8988T (cell line): ENCODE measurements at regions not wholly inside any gene's neighbourhood (a gene's known extent, or its start where the extent isn't known, plus 50 kb on each side); places are given as distances from the start of the nearest gene placed in this dataset.
"Not testable (repeated sequence)": the region's sequence is repeated elsewhere in the genome, so short reads cannot be mapped to it uniquely, and the experiment has no call there.

Experiments
- DNase-seq: peaks from one replicate; pipeline ENCODE4 v3.0.0; 2011

GRCh38 chr18:45321520-45321919 is 293.8 kb upstream of the SLC14A2 start:
- no peak for DNase-seq

GRCh38 chr18:45322343-45322742 is 292.9 kb upstream of the SLC14A2 start:
- no peak for DNase-seq

- DNase-seq: no peak
Measured at GRCh38 chr18:45324101-45324494, 291.2 kb upstream of the SLC14A2 start.

GRCh38 chr18:45324495-45325113 is 290.7 kb upstream of the SLC14A2 start:
- no peak for DNase-seq

DNA sequence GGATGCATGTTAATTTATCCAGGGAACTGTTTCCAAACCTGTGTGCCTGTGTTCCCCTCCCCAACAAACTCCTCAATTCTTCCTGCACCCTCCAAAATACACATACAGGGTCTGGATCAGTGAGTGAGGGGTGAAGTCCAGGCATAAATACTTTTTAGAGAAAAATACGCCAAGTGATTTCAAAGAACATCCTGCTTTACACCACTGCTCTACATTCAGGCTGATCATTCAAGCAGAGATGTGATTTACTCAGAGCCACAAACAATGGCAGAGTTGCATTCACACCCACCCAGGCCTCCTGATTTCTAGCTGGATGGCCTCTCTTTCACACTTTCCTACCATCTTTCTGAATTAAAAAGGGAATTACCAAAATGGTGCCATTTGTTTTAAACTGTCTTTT is 289.5 kb upstream of the SLC14A2 start:
- DNase-seq: no peak

DNA sequence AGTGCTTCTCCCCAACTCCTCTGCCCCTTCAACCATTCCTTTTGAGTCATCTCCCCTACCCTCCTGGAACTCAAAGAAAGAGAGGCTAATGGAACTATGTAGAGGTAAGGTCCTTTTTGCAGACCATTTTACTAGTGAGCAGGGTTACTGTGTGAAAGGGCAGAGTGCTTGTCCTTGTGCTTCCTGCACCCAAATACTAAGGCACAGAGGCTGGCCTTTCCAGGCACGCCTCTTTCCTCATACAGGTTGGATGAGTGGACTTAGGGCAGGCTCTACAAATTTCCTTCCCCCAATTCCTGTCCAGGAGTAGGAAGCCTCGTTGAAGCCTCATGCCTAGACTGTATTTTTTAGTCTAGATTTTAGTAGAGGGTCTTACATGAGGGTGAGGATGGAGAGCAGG is 288.8 kb upstream of the SLC14A2 start:
- no peak for DNase-seq

GRCh38 chr18:45328296-45328695 is 287.0 kb upstream of the SLC14A2 start:
- DNase-seq: no peak

DNA sequence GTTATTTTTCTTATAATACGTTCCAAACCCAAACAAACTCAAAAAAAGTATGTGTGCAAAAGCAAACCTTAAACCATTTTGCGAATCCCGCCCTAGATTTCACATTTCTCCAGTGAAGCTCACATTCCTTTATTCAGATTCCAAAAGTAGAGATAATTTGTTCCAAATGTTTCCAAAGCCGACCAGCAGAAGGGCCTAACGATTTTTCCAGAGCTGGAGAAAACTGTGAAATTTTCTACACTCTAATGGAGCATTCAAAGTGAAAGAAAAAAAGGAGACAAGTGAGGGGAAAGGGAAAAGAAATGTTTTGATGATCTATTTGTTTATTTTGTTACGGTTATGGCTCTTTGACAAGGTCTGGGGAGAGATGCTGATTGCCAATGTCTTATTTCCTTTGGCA is 286.5 kb upstream of the SLC14A2 start:
- DNase-seq: no peak

DNA sequence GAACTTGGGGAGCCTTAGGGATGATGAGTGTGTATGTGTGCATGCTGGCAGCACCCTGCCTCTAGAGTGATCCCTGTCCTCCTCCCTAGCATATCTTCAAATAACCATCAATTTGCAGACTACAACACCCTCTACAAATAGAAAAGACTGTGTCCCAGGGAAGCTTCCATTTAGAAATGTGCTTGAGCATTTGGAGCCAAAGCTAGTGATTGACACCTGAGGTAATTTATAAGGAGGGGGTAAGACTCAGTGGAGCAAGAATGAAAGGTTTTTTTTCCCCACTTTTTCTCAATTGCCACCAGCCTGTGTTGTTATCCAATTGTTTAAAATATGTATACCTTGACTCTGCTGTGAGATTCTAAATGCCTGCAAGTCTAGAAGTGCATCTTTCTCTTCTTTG is 286.0 kb upstream of the SLC14A2 start:
- no peak for DNase-seq

DNA sequence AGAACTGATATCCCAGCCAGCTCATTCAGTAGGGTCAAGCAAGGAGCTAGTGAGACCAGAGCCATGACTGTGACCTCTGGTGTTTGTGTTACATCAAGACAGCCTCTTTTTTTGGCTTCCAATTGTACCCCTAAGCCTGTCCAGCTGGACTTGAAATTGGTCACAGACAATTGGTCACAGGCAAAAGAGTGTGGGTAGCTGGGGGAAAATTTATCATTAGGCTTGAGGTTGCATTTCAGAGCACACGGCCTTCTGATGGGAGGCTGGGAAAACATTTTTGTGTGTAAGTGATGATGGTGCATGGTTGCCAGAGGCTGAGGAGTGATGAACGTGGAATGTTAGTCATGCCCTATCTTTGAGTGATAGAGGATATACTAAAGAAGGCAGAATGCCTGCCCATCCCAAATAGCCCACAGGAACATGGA is 285.1 kb upstream of the SLC14A2 start:
- DNase-seq: no peak

GRCh38 chr18:45332871-45333270 is 282.4 kb upstream of the SLC14A2 start:
- DNase-seq: no peak

GRCh38 chr18:45334191-45334590 is 281.1 kb upstream of the SLC14A2 start:
- DNase-seq: no peak

- DNase-seq: no peak
Measured at GRCh38 chr18:45335282-45336043, 279.8 kb upstream of the SLC14A2 start.

DNA sequence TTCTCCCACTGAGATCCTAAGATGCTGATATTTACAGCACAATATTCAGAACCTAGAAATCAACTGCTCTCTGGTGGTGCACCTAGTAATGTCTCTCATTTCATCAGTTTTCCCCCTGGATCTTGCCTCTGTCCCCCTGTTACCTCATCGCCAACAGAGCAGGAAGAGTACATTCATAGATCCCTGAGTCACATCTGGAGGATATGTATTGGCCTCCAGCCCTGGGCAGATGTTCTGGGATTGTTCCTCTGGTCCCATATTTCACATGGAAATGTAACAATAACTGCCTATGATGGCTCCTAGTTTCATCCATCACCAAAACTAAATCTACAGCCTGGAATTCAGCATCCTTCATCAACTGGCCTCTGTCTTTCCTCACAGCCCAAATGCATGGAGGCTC is 278.8 kb upstream of the SLC14A2 start:
- no peak for DNase-seq

DNA sequence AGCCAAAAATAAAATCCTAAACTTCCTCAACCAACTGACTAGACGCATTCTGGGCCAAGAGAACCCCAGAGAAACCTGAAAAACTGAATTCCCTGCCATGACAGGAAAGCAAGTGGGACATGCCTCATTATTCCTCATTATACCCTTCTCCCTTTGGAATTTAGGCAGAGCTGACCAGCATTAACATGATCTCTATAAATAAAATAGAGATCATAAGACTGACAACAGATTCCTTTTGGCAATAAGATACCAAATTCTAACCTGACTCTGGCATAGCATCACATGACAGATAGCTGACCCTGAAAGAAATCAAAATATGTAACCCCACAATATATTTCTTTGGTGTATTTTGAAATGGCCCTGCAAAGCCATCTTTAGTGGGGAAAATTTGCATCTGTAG is 277.8 kb upstream of the SLC14A2 start:
- DNase-seq: no peak

- no peak for DNase-seq
Measured at GRCh38 chr18:45339810-45340550, 275.3 kb upstream of the SLC14A2 start.

DNA sequence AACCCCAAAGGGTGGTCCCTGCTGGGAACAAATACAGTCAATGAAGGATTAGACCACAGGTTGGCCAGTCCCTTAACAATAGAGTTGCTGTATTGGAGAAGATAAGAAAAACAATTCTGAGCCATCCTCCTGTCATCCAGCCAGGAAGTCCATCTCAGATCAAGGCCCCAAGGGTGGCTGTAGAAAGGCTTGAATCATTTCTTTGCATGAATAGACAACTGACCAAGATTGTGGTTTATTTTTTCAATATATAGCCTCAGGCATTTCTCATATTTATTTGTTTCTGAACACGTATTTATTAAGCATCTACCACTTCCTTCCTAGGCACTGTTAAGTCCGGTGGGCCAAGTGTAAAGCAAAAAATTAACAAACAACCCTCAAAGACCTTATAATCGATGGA is 274.4 kb upstream of the SLC14A2 start:
- DNase-seq: no peak

DNA sequence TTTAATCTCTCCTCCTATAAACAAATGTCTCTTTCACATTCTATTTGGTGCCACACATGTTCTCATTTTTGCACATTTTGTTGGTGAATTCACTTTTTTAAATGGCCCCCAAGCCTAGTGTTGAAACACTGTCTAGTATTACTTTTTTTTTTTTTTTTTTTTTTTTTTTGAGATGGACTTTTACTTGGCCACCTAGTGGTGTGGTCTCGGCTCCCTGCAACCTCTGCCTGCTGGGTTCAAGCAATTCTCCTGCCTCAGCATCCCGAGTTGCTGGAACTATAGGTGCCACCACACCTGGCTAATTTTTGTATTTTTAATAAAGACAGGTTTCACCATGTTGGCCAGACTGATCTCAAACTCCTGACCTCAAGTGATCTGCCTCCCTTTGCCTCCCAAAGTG is 273.8 kb upstream of the SLC14A2 start:
- no peak for DNase-seq

DNA sequence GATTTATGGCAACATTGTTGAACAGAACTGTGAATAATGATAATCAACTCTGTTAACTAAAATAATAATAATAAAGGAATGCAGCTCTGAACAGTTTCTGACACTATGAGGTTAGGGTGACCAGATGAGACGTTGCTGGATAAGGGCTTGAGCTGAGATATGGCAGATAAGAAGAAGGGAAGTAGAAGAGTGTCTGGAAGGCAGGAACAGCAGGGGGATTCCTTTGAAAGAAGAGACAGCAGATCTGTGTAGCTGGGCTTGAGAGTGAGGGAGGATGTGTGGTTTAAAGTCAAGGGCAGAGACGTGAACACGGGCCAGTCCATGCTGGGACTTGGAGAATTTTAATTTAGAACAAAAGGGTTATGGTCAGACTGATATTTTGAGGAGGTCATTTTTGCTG is 273.1 kb upstream of the SLC14A2 start:
- DNase-seq: no peak

GRCh38 chr18:45342653-45343052 is 272.6 kb upstream of the SLC14A2 start:
- DNase-seq: no peak

DNA sequence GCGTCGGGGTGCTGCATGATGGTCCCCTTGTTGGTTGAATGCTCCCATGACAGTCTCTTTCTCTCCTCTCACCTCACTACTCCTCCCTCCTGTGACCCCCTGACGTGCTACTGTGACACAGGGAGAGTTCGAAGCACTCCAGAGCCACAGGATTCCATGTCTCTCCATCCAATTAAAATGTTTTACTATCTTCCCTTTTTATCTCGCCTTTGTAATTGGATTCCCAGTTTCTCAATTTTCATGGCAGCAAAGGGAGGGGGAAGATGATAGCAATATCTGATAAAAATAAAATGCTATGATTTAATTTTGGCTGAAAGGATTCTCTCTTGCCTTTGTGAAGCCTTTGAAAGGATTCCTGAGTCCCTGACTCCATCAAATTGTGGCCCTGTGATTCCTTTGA is 271.9 kb upstream of the SLC14A2 start:
- DNase-seq: no peak

DNA sequence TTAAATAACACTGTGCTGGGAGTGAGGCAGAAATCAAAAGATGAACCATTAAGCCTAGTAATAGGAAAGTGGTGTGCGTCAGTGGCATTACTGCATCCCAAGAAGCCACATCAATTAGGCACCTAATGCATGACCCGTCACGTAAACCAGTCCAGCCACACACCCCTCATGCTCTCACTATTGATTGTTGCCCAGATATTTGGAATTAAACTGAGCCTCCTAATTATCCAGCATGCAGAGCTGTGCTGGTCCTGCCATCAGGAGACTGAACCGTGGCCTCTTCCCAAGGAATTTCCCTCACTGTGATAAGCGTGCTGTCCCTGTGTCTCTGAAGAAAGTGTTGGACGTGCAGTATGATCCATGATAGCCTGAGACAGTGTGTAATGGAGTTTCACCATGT is 270.6 kb upstream of the SLC14A2 start:
- not testable (repeated sequence) for DNase-seq

GRCh38 chr18:45349019-45349418 is 266.3 kb upstream of the SLC14A2 start:
- DNase-seq: no peak

DNA sequence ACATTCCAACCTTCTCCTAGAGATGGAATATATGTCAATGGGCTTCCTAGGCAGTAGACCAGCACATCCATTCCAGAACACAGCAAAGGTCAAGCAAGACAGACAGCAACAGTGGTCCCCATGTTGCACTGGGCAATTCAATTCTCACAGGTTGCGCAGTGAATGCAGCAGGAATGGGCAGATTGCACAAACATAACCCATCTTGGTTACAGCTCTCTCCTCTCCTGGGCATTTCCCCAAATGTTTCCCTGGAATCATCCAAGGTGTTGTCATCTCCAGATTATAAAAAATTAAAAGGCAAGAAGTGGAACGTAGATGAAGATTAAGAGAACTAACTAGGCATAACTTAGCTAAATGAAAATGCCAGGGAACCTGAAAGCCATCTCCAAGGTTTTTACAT is 265.8 kb upstream of the SLC14A2 start:
- DNase-seq: no peak
